MCF 10A (cell line): ENCODE measurements at regions not wholly inside any gene's neighbourhood (a gene's known extent, or its start where the extent isn't known, plus 50 kb on each side); places are given as distances from the start of the nearest gene placed in this dataset.

Source experiments
- BruUV-seq: library from RNA; stranded (reverse); fragments of 400-500 nt; replicated peaks from 2 replicates; lab custom pipeline; 2021; lab: Mats Ljungman, UMichigan
- CTCF ChIA-PET: fragments of 300-600 bp; sonication (Branson Sonifier 250); formaldehyde crosslinking; extraction: SDS; loops from one replicate; lab custom pipeline; 2021; ENCODE audit warnings: antibody characterized with exemption, inconsistent platforms; lab: Yijun Ruan, JAX
- POLR2A ChIA-PET: fragments of 300-600, 350-650 bp; sonication (Branson Sonifier 250); formaldehyde crosslinking; extraction: SDS; loops from one replicate; lab custom pipeline; 2020; ENCODE audit warnings: antibody characterized with exemption, inconsistent platforms; lab: Yijun Ruan, JAX
- DNase-seq: peaks from one replicate; pipeline ENCODE4 v3.0.0-alpha.2; 2018; ENCODE audit not compliant: unreplicated experiment
- H3K27ac Mint-ChIP-seq: one replicate; pipeline ENCODE4 v1.8.0; 2022; ENCODE audit warnings: mild to moderate bottlenecking, low read depth, mixed read lengths; ENCODE audit not compliant: unreplicated experiment
- H3K27me3 Mint-ChIP-seq: one replicate; pipeline ENCODE4 v1.8.0; 2022; ENCODE audit warnings: mixed read lengths; ENCODE audit not compliant: insufficient read depth, unreplicated experiment
- H3K36me3 Mint-ChIP-seq: one replicate; pipeline ENCODE4 v1.8.0; 2022; ENCODE audit warnings: mild to moderate bottlenecking, moderate library complexity, mixed read lengths; ENCODE audit not compliant: insufficient read depth, unreplicated experiment
- H3K4me1 Mint-ChIP-seq: one replicate; pipeline ENCODE4 v1.8.0; 2022; ENCODE audit warnings: mixed read lengths; ENCODE audit not compliant: insufficient read depth, unreplicated experiment
- H3K4me3 Mint-ChIP-seq: one replicate; pipeline ENCODE4 v1.8.0; 2022; ENCODE audit warnings: mild to moderate bottlenecking, moderate library complexity, mixed read lengths; ENCODE audit not compliant: unreplicated experiment
- H3K9me3 Mint-ChIP-seq: one replicate; pipeline ENCODE4 v1.8.0; 2022; ENCODE audit warnings: mixed read lengths; ENCODE audit not compliant: unreplicated experiment
- intact Hi-C: fragments of 100-400 bp; cut with micrococcal nuclease; formaldehyde crosslinking; loops from 2 replicates; pipeline ENCODE4 v1.14.1; 2022
- TF ChIP-seq, protein P1 (sequence below): fragments of 200-600 bp; IDR thresholded peaks from one replicate; pipeline ENCODE4 v1.8.0; 2022; ENCODE audit warnings: antibody characterized with exemption, mild to moderate bottlenecking; ENCODE audit not compliant: unreplicated experiment

DNA sequence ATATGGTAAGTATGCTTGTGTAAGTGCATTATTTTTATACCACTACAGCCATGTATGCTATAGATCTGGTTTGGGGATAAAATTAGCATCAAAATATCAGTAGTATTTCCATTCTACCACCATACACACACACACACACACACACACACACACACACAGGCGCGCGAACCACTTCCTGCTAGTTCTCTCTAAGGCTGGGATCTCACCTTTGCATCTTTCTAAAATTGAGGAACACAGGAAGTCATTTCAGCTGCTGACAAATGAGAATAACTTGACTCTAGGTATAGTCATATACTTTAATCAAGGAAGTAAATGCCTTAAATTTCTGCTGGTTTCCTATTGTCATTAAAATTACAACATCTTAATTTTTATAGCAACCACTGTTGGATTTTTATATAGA, 72.5 kb downstream of the RBM43 start:
- no TSS peak for BruUV-seq
- Mint-ChIP-seq H3K27ac (no peak overlapping the region), H3K27me3 (no peaks in the 10 kb centered on the region), H3K4me3 (no peak overlapping the region), H3K9me3 (no peaks in the 10 kb centered on the region), H3K36me3 (no peaks in the 10 kb centered on the region), H3K4me1 (no peaks in the 10 kb centered on the region)
- no peak for DNase-seq
- intact Hi-C loops: no loop called here
- TF ChIP-seq, protein P1, sequence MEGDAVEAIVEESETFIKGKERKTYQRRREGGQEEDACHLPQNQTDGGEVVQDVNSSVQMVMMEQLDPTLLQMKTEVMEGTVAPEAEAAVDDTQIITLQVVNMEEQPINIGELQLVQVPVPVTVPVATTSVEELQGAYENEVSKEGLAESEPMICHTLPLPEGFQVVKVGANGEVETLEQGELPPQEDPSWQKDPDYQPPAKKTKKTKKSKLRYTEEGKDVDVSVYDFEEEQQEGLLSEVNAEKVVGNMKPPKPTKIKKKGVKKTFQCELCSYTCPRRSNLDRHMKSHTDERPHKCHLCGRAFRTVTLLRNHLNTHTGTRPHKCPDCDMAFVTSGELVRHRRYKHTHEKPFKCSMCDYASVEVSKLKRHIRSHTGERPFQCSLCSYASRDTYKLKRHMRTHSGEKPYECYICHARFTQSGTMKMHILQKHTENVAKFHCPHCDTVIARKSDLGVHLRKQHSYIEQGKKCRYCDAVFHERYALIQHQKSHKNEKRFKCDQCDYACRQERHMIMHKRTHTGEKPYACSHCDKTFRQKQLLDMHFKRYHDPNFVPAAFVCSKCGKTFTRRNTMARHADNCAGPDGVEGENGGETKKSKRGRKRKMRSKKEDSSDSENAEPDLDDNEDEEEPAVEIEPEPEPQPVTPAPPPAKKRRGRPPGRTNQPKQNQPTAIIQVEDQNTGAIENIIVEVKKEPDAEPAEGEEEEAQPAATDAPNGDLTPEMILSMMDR: no peak
- CTCF ChIA-PET: interaction anchor here (0.5 to 1.4 kb wide), 2 partner anchors 49 to 78 kb away, joined by 4 to 5 read pairs; no protein-coding TSS in a partner anchor
- POLR2A ChIA-PET: no interaction called here

DNA sequence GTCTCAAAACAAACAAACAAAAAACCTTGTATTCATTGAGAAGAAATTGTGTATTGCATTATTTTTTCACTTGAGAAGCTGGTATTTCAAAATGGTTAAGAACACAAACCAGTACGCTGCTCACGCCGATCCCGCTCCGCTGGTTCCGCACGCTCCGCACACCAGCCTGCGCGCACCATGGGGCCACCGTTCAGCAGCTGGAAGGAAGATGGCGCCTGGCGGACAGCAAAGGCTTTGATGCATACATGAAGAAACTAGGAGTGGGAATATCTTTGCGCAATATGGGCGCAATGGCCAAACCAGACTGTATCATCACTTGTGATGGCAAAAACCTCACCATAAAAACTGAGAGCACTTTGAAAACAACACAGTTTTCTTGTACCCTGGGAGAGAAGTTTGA, 75.7 kb downstream of the RBM43 start:
- no peaks in the 10 kb centered on the region for H3K9me3 Mint-ChIP-seq
- H3K4me1 Mint-ChIP-seq: no peaks in the 10 kb centered on the region
- H3K36me3 Mint-ChIP-seq: no peaks in the 10 kb centered on the region
- no TSS peak for BruUV-seq
- no peak overlapping the region for H3K4me3 Mint-ChIP-seq
- CTCF ChIA-PET: interaction anchor here (0.7 kb wide), 1 partner anchor 207 kb away, joined by 4 read pairs; no protein-coding TSS in a partner anchor
- intact Hi-C loops: no loop called here
- no peak overlapping the region for H3K27ac Mint-ChIP-seq
- POLR2A ChIA-PET: interaction anchor here (0.8 kb wide), 1 partner anchor 11 kb away, joined by 4 read pairs; no protein-coding TSS in a partner anchor
- DNase-seq: no peak
- TF ChIP-seq, protein P1: no peak
- H3K27me3 Mint-ChIP-seq: no peaks in the 10 kb centered on the region

DNA sequence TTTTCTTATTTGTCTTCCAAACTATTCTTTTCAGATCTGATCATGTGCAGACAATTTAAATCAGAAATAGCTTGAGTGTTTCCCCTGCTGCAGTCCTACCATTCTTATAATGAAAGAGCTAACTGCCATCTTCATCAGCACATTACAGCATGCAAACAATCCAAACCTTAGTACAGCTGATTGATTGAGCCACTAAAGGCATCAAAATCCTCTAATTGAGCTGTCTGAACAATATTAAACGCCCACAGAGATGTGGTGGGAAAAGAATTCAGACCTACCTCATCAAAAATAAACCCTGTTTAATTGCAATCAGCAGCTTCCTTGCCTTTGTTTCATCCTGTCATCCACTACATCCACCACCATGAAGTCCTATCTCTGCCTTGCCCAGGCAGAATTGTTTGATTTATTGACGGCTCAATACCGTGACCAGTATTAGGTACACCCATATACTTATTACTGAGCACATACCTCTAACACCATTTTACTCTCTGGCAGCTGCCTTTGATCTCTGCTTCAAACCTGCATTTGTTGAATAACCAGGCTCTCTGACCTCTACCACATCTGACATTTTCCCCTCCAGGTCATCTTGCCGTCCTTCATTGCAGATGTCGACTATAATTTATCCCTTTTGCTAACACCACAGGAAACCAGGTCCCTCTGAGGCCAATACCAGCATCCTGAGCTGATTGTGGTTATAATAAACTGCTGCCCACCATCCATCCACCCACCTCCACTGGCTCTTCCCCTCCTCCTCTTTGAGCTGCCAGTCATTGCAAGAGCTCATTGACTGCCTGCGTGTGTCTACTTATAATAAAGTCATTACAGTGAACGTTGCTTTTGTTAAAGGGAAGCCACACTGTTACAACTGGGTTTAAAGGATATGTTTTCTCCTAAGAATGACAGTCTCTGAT, 78.5 kb downstream of the RBM43 start:
- H3K9me3 Mint-ChIP-seq: no peaks in the 10 kb centered on the region
- H3K4me3 Mint-ChIP-seq: no peak overlapping the region
- no TSS peak for BruUV-seq
- H3K36me3 Mint-ChIP-seq: no peaks in the 10 kb centered on the region
- no peaks in the 10 kb centered on the region for H3K4me1 Mint-ChIP-seq
- ChIA-PET CTCF (interaction anchor here (0.6 to 1.0 kb wide), 3 partner anchors 15 to 624 kb away, joined by 3 read pairs; no protein-coding TSS in a partner anchor), POLR2A (no interaction called here)
- intact Hi-C loops: no loop called here
- H3K27me3 Mint-ChIP-seq: no peaks in the 10 kb centered on the region
- TF ChIP-seq, protein P1: no peak
- no peak overlapping the region for H3K27ac Mint-ChIP-seq
- no peak for DNase-seq

DNA sequence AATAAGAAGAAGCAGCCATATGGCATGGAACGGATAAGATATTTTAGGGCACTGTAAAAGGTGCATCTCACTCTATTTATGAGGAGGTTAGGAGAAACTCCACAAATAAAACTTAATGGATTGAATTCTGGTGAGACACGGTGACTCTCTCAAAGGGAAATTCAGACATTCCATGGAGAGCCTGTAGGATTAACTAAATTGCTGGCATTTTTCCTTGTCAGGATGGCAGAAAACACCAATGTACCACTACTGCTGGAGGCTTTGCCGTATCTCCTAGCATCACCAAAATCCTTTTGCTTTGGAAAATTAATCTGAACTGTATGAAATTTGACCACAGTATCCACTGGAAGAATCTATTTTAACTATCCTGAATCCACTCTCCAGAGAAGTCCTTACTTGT, 79.3 kb downstream of the RBM43 start:
- Mint-ChIP-seq H3K36me3 (no peaks in the 10 kb centered on the region), H3K27me3 (peaks cover under 1% of the 10 kb centered on the region), H3K27ac (no peak overlapping the region), H3K4me3 (no peak overlapping the region), H3K9me3 (no peaks in the 10 kb centered on the region), H3K4me1 (no peaks in the 10 kb centered on the region)
- ChIA-PET POLR2A (no interaction called here), CTCF (interaction anchor here (0.6 to 1.0 kb wide), 2 partner anchors 14 to 624 kb away, joined by 3 read pairs; no protein-coding TSS in a partner anchor)
- no peak for DNase-seq
- no TSS peak for BruUV-seq
- TF ChIP-seq, protein P1: no peak
- intact Hi-C loops: no loop called here
